Stimulated activated CD4-positive, alpha-beta T cell treated with anti-CD3 and anti-CD28 coated beads, Interleukin-4, amount 100 ng/mL, for 4 hours (primary cell): ENCODE measurements at regions not wholly inside any gene's neighbourhood (a gene's known extent, or its start where the extent isn't known, plus 50 kb on each side); places are given as distances from the start of the nearest gene placed in this dataset.
"Not testable (repeated sequence)": the region's sequence is repeated elsewhere in the genome, so short reads cannot be mapped to it uniquely, and the experiment has no call there.

ENCODE experiments used
- DNase-seq, 2 experiments: peaks; one replicate each; pipeline ENCODE4 v3.0.0-alpha.2; 2020

DNA sequence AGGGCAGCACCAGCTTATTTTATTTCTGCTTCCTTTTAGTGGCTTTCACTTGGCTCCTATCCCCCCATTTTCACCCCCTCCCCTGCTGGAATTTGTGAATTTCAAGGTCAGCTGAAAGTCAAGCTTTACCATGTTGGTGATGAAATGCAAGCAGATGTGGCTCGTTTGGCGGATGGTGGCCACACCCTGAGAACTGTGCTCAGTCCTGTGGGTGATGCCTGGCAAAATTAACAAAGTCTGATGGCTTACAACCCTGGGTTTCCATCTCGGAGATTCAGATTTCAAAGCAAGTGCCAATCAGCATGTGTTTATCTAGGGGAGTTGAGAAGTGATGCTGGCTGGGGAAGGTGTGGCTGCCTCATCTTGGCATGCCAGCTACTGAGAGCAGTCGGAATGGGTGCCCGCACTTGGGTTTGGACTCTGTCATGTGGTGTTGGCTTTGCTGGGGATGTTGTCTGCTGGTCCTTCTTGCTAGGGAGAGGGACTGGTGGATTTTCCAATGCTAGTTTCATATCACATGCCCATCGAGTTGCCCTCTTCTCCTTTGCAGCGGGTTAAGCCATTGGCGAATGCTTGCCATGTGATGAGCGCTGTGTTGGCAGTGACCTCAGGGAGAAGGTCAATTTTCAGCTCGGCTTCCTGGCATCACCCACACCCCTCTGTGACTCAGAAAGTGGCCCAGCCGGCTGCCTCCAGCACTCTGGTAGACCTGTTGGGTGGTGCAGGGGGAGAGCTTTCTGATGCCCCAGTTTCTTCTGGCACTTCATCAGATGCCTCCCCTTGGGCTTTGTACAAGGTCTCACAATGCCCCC lies 77.0 kb upstream of the PITX1 start:
- DNase-seq = no peak

GRCh38 chr5:135108992-135109391 lies 75.0 kb upstream of the PITX1 start:
- DNase-seq = no peak

DNA sequence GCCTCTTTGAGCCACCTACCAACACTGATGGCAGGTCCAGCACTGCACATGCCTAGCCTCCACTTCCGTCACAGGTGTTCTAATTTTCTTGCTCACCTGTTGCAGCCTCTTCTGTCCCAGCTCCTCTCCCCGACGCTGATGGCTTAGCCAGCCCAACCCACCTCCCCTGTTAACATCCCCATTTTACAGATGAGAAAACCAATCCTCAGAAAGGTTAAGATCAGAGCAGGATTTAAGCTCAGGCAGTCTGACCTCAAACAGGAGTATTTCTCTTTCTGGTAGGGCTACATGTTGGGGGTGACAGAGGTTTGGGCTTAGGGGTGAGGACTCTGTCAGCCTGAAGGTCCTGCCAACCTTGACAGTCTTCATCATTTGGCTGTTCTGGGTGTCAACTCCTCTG lies 74.5 kb upstream of the PITX1 start:
- no peak for DNase-seq

DNA sequence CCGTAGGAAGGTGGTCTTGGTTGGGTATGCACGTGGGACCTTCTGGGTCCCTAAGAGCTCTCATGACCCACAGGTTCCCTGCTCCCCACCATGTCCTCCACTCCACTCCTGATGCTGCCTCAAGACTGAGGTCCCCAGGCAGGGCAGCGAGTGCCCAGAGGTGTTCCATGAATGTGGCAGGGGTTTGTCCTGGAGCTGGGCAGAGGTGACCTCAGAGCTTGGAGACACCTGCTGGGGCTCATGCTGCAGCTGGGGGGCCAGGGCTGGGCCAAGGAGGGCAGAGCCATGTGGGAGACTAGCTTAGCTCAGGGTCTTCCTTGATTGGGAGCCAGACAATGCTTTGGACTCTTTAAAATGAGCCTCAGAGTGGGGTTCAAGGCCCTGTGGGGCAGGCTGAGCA lies 74.0 kb upstream of the PITX1 start:
- DNase-seq = no peak

DNA sequence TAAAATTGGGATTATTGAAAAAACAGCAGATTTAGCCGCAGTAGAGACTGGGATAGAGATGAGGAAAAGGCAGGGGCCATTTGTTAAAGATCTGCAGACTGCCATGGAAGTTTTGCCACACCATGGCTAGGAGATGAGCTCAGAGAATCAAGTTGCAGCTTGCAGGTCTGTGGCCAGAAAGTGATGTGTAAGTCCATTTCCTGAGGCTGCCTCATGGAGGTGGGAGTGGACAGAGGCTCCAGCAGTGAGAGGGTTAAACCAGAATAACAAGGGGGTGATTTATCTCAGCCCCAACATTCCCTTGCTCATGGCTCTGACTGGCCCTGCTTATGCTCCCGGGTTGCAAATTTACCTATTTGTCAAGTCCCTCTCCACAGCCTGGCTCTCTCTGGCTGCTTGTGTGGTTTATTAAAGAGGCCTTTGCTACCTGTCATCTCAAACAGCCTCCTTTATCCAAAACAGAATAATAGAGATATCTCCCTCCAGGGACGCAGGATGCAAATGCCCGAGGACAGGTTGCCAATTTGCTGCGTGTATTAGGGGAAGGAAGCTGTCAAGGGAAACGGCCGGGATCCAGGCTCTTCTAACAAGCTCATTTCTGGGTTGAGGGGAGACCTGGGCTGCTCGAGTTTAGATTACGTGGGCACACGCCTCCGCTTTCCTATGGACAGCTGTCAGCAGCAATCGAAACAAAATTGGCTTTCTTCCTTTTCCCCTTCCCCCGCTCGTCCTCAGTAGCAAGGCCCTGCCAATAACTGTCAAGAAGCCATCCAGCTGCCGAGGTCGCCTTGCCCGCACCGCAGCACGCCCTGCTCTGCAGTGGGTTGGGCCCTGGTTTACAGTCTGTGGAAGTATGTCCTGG lies 72.8 kb upstream of the PITX1 start:
- no peak for DNase-seq

DNA sequence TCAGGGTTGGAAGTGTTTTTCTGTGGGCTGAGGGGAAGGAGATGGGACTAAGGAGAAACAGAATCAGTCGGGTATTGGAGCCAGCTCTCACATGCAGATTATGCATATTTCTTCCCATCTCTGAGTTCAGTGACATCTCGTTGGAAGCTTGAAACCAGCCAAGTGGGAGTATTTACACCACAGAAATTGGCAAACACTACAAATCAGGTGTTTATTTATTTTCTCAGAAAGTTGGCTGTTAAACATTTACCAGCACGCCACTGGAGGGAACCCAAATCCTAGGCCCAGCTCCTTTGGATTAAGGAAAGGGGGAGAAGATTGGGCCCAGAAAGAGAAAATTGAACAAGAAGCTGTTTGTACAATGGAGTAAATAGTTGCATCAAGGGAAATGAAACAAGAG lies 72.1 kb upstream of the PITX1 start:
- no peak for DNase-seq

GRCh38 chr5:135105105-135105484 lies 71.1 kb upstream of the PITX1 start:
- no peak for DNase-seq

- no peak for DNase-seq
Observed at GRCh38 chr5:135103575-135103853, 69.5 kb upstream of the PITX1 start.

DNA sequence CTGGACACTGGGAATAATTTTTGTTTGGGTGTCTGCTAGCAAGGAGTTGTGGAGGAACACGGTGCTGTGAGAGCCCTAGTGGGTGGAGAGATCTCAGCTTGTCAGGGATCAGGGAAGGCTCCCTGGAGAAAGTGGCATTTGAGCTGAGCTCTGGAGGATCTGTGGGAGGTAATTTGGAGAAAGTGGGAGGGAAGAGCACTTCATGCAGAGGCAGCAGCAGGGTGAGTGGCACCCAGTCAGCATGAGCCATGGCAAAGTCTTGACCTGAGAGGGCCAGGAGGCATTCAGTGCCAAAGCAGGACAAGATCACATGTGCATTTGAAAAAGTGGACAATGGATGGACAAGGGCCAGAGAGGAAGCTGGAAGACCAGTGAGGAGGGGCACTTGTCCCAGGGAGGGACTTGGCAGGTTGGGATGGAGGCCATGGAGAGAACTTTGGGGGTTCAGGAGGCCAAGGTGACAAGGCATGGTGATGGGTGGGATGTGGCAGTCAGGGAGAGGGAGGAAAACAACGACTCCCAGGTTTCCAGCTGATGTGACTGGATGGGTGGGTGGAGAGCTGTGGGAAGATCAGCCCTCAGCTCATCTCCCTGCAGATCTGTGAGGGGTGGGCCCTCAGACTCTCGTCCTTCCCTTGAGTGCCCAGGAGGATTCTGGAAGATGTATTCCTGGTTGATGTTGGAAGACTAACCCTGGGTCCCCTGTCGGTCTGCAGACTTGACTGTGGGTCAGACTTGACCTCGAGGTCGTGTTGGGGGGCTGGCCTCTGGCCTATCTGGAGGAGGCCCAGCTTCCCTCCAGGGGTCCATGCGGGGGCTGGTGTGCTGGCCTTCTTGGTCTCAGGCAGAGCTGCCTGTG lies 68.9 kb upstream of the PITX1 start:
- DNase-seq = no peak

GRCh38 chr5:135100431-135100830 lies 66.4 kb upstream of the PITX1 start:
- DNase-seq = no peak

- no peak for DNase-seq
Observed at GRCh38 chr5:135100011-135100410, 66.0 kb upstream of the PITX1 start.

GRCh38 chr5:135097390-135097789 lies 63.4 kb upstream of the PITX1 start:
- no peak for DNase-seq

DNA sequence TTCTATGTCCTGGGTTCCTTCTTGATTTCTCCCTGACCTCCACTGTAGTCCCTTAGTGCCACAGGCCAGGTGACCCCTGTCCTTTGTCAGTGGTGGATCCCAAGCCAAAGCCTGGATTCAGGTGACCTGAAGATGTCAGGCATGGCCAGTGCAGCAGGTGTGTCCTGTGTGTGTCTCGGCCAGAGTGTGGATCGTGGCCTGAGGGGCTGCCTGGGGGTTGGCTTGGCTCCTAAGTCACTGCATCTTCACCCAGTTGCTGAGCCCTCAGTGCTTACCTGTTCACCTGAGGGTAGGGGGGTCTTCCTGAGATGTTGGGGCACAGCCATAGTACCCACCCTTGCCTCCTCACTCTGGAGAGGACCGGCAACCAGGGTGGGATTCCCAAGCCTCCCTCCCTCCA lies 61.8 kb upstream of the PITX1 start:
- DNase-seq = no peak

DNA sequence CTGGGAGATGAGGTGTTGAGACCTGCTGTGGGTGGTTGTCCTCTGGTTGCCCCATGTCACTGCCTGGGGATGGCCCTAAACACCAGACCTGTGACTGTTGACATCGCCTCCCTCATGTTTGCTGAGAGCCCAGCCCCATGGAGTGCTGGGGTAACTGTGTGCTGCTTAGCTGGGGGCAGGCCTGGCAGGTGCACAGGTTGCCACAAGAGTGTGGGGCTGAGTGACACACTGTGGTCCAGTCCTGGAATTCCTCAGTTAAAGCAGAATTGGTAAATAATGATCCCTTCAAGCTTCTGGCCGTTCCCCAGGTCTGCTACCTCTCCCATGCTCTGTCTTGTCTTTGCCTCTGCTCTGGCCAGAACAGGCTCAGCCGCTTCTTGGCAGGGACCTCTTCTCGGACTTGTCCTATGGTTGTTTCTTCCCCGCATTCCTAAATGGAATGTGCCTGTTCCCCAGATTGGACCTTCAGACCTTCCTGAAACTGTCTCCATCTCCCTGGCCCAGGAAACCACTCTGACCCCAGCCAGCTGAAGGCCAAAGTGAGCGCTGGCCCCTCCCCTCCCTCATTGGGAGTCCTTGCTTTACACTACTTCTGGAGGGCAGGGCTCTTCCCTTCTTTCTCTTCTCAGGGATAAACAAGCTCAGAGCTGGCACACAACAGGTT lies 61.2 kb upstream of the PITX1 start:
- no peak for DNase-seq

DNA sequence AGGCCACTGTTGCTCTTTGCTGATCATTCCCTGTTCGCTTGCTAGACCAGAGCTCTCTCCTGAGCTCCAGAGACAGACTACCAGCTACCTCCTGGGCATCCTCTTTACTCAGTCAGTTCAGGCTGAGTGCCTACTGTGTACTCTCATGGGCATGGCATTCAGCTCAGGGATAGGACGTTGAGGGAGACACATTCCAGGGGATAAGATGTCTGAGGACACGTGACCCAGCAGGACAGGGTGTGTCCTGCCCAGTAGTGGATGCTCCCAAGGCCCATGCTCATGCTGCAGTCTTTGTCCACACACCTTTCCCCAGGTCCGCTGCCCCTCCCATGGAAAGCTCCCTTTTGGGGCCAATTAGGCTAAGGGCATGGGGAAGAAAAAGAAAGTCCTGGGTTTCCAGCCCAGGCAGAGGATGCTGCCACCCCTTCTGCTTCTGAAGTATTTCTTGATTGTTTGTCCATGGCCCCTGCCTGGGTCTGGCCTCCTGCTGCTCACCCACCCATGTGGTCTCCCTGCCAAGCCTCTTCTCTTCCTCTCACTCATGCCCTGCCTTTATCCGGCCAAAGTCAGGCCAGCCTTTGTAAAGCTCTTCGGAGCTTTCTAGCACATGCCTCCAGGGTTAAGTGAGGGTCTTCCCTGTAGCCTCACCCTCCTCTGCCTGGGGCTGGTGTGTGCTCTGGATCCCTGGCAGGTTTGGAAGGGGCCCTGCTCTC lies 60.5 kb upstream of the PITX1 start:
- DNase-seq = no peak

GRCh38 chr5:135093483-135093882 lies 59.5 kb upstream of the PITX1 start:
- not testable (repeated sequence) for DNase-seq

- DNase-seq = no peak
Observed at GRCh38 chr5:135092476-135092875, 58.4 kb upstream of the PITX1 start.

DNA sequence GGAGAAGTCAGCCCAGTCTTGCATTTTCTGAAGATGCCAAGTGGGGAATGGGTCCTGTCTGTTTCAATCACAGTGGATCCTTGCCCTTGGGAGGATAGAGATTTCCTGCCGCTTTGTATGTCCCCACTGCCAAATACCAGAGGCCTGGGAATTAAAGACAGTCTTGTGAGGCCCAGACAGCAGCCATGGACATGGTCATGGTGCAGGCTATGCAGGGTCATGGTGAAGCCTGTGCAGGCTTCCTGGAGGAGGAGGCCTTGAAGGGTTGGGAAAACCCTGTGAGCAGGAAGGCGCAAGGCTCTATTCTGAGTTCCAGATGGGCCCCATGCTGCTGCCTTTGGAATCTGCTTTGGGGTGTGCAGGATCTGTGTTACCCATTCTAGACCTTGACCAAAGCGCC lies 57.3 kb upstream of the PITX1 start:
- no peak for DNase-seq

GRCh38 chr5:135089912-135090311 lies 55.9 kb upstream of the PITX1 start:
- no peak for DNase-seq

DNA sequence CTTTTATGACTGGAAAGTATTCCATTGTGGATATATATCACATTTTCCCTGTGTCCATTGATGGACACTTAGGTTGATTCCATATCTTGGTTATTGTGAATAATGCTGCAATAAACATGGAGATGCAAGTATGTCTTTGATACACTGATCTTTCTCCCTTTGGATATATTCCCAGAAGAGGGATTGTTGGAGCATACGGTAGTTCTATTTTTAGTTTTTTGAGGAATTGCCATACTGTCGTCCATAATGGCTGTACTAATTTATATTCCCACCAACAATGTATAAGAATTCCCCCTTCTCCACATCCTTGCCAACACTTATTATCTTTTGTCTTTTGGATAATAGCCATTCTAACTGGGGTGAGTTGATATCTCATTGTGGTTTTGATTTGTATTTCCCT lies 54.9 kb upstream of the PITX1 start:
- no peak for DNase-seq

DNA sequence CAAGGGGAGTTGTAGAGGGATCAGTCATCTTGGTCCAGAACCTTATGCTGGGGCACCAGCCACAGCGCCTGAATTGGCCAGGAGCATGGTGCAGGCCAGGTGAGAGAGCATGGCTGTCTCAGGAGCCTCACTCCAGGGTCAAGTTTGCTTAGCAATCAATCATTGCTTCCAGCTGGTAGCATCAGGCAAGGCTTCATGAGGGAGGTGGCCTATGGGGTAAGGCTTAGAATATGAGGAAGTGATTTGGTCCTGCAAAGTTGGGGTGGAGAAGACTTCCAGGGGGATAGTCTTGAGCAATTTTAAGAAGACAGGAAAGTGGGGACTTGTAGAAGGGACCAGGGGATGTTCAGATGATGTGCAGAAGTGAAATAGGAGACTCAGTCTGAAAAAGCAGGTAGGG lies 53.9 kb upstream of the PITX1 start:
- DNase-seq = no peak
